ENCODE measurements at regions not wholly inside any gene's neighbourhood (a gene's known extent, or its start where the extent isn't known, plus 50 kb on each side); places are given as distances from the start of the nearest gene placed in this dataset.

DNA sequence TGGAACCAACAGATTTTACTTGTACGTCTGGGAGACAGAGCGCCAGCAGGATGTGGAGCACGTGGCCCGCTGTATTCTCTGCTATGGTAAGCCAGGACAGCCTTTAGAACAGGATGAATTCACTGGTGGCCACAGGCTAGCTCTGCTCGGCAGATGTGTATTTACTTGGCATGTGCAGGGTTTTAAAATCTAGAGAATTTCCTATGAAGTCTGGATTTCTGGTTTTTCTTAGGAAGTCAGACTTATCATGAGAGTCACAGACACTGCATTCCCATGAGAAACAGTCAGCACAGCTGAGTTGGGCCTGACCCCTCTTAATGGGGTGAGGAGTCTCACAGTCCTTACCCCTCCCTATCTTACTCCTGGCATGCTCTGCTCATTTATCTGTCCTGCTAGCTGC lies 84.6 kb upstream of the COL6A5 start:
- no peak for DNase-seq (ENCODE audit: low read depth in 2 of 2)

DNA sequence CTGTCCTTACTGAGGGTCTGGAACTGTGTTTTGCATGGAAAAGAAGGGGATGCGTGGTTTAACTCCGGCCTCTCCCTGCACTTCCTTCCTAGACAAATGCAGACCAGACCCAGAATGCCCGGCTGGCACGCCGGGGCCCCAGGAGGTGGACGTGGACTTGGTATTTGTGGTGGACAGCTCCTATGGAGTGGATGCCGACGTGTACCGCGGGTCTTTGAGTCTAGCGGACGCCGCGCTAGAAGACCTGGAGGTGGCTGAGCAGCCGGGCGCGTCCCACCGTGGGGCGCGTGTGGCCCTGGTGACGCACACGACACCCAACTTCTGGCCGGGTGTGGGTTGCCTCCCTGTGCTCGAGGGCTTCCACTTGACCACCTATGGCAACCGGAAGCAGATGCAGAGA lies 81.8 kb upstream of the COL6A5 start:
- DNase-seq (ENCODE audit: low read depth in 2 of 2) = no peak

DNA sequence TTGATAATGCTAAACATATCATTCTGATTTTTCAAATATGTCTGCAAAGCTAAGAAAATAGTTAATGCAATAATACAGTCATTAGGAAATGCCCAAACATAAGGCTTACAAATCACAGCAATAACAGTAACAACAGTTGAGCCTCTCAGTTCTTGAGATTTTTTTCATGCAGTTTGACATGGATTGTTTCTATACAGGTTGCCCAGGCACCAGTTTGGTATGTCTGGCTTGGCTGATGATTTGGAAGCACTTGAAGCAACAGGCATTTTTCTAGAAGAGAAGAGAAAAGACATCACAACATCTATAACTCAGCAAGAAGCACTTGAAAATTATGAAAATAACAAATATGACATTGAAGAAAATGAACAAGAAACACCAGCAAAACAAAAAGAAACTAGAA lies 78.7 kb upstream of the COL6A5 start:
- DNase-seq (ENCODE audit: low read depth in 2 of 2) = no peak

DNA sequence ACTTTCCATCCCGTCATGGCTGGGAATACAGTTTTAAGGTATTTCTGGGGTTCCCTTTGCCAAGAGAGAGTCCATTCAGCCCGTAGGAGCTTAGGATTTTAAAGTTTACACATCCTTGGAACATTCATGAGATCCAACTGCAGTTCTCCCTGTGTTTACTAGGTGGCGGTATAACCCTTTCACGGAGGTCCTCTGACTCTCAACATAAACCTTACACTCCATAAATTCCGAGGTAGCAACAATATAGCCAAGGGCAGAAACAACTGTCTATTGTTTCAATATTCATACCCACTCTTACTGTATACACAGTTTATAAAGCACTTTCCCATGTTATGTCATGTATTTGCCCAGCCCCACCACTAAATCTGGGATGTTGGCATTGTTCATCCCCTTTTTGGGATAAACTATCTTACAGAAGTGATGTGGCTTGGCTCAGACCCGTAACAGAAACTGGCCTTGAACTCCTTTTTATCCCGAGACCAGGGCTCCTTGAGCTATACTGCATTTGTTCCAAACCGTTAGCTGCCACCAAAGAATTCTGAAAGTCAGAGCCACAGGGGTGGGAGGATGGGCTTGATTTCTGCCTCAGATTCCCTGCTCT lies 69.2 kb upstream of the COL6A5 start:
- no peak for DNase-seq (ENCODE audit: low read depth in 2 of 2)

DNA sequence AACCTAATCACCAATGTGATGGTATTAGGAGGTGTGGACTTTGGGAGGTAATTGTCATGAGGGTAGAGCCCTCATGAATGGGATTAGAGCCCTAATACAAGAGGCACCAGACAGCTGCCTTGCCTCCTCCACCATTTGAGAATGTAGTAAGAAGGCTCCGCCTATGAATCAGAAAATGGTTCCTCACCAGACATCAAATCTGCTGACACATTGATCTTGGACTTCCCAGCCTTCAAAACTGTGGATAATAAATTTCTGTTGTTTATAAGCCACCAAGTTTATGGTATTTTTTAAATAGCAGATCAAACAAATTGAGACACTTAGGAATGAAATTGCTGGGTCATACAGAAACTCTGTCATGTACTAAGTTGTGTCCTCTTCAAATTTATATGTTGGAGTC lies 56.8 kb upstream of the COL6A5 start:
- DNase-seq (ENCODE audit: low read depth in 2 of 2) = no peak

DNA sequence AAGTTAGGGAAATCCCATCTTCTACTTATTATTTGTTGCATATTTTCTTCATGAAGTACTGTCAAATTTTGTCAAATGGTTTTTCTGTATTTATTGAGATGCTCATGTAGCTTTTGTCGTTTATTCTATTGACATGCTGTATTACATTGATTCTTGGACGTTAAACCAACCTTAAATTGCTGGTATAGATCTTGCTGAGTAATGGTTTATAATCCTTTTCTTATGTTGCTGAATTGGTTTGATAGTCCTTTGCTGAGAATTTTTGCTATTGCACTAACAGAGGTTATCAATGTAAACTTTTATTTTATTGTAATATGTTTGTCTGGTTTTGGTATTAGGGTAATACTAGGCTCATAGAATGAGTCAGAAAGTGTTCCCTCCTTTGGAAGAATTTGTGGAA lies 54.3 kb upstream of the COL6A5 start:
- DNase-seq (ENCODE audit: low read depth in 2 of 2) = no peak

DNA sequence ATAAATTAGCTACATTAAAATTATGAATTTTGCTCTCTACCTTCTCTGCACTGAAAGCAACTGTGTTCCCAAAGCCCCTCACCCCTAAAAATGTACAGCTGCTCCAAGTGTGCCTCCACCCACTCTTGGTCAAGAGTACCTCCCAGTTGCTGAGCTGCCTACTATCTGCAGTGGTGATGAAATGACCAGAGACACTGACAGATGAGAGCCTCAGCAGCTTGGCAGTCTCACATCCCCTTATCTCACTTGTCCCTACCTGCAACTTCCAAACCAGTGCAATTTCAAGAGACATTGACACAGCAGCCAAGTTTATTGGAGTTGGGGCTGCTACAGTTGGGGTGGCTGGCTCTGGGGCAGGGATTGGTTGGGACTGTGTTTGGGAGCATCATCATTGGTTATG lies 52.2 kb upstream of the COL6A5 start:
- no peak for DNase-seq (ENCODE audit: low read depth in 2 of 2)

Measured in stimulated activated CD4-positive, alpha-beta T cell treated with anti-CD3 and anti-CD28 coated beads, Interleukin-4, amount 100 ng/mL, for 48 hours (primary cell).